GM23338 (cell line): ENCODE measurements at regions not wholly inside any gene's neighbourhood (a gene's known extent, or its start where the extent isn't known, plus 50 kb on each side); places are given as distances from the start of the nearest gene placed in this dataset.

Experiments used
- ATAC-seq: fragments of 200-7000 bp; cut with Tn5 transposase; 3 replicates; pipeline ENCODE4 v1.9.1; 2020
- DNase-seq: peaks from one replicate; pipeline ENCODE4 v3.0.0-alpha.2; 2015; ENCODE audit warnings: low spot score
- H2AFZ ChIP-seq: fragments of 200-600 bp; sonication (generic); 2 replicates; pipeline ENCODE4 v1.8.0; 2016; ENCODE audit warnings: antibody characterized with exemption, mild to moderate bottlenecking, moderate library complexity
- H3F3A ChIP-seq: fragments of 200-600 bp; sonication (generic); replicated peaks from 2 replicates; pipeline ENCODE4 v1.8.0; 2017; ENCODE audit warnings: antibody characterized with exemption, mixed run types, low read depth
- H3K27ac ChIP-seq: fragments of 200-600 bp; sonication (generic); 2 replicates; pipeline ENCODE4 v1.6.1; 2016; ENCODE audit warnings: low read depth
- H3K27me3 ChIP-seq: fragments of 200-600 bp; sonication (generic); 2 replicates; pipeline ENCODE4 v1.8.0; 2016; ENCODE audit warnings: mild to moderate bottlenecking, mixed run types, moderate library complexity; ENCODE audit not compliant: insufficient read depth
- H3K36me3 ChIP-seq: fragments of 200-600 bp; sonication (generic); 2 replicates; pipeline ENCODE4 v1.8.0; 2016; ENCODE audit warnings: mild to moderate bottlenecking; ENCODE audit not compliant: insufficient read depth
- H3K4me1 ChIP-seq: fragments of 200-600 bp; sonication (generic); 2 replicates; pipeline ENCODE4 v1.8.0; 2016; ENCODE audit warnings: mild to moderate bottlenecking, moderate library complexity; ENCODE audit not compliant: insufficient read depth
- H3K4me2 ChIP-seq: fragments of 200-600 bp; sonication (generic); 2 replicates; pipeline ENCODE4 v1.7.1; 2017; ENCODE audit warnings: mixed run types
- H3K4me3 ChIP-seq: fragments of 200-600 bp; sonication (generic); 2 replicates; pipeline ENCODE4 v1.6.1; 2016; ENCODE audit warnings: mixed run types
- H3K79me2 ChIP-seq: fragments of 200-600 bp; sonication (generic); replicated peaks from 2 replicates; pipeline ENCODE4 v1.8.0; 2017; ENCODE audit warnings: mild to moderate bottlenecking; ENCODE audit not compliant: insufficient read depth
- H3K9me2 ChIP-seq: fragments of 200-600 bp; sonication (generic); 2 replicates; pipeline ENCODE4 v1.8.0; 2017; ENCODE audit not compliant: insufficient read depth
- H4K20me1 ChIP-seq: fragments of 200-600 bp; sonication (generic); replicated peaks from 2 replicates; pipeline ENCODE4 v1.8.0; 2017; ENCODE audit warnings: mild to moderate bottlenecking; ENCODE audit not compliant: insufficient read depth
- H3K27ac Mint-ChIP-seq: 2 replicates; pipeline ENCODE4 v1.8.0; 2020; ENCODE audit warnings: inconsistent platforms, mild to moderate bottlenecking, moderate library complexity, mixed read lengths
- H3K27me3 Mint-ChIP-seq: 3 replicates; pipeline ENCODE4 v1.8.0; 2022; ENCODE audit warnings: low read depth, mild to moderate bottlenecking, moderate library complexity, mixed read lengths, inconsistent platforms; ENCODE audit not compliant: insufficient read depth, poor library complexity
- H3K36me3 Mint-ChIP-seq: 3 replicates; pipeline ENCODE4 v1.8.0; 2021; ENCODE audit warnings: low read depth, mild to moderate bottlenecking, inconsistent platforms, moderate library complexity, mixed read lengths
- H3K4me1 Mint-ChIP-seq: 3 replicates; pipeline ENCODE4 v1.8.0; 2020; ENCODE audit warnings: mild to moderate bottlenecking, inconsistent platforms, mixed read lengths
- H3K4me3 Mint-ChIP-seq: 3 replicates; pipeline ENCODE4 v1.8.0; 2021; ENCODE audit warnings: moderate library complexity, mild to moderate bottlenecking, inconsistent platforms, mixed read lengths
- H3K9me3 Mint-ChIP-seq: 3 replicates; pipeline ENCODE4 v1.8.0; 2020; ENCODE audit warnings: moderate library complexity, mild to moderate bottlenecking, inconsistent platforms, mixed read lengths
- CREB1 ChIP-seq: fragments of 250-450 bp; sonication (Bioruptor Pico); IDR thresholded peaks from 2 replicates; pipeline ENCODE4 v1.5.0; 2020; ENCODE audit warnings: low read depth, mild to moderate bottlenecking, moderate library complexity
- CTCF ChIP-seq, 2 experiments: fragments of 200-600 bp in 1 of 2; sonication (generic) in 1 of 2; conservative IDR thresholded peaks; 2 replicates each; pipeline versions ENCODE4 v1.5.1 to v1.6.1; 2016 to 2017; ENCODE audit warnings: antibody characterized with exemption in 2 of 2, low read depth in 2 of 2, mild to moderate bottlenecking in 2 of 2, moderate library complexity in 1 of 2
- ETS1 ChIP-seq: IDR thresholded peaks from 2 replicates; pipeline ENCODE4 v1.6.1; 2016; ENCODE audit warnings: antibody characterized with exemption
- EZH2 ChIP-seq: fragments of 200-600 bp; sonication (generic); IDR thresholded peaks from one replicate; pipeline ENCODE4 v1.8.0; 2017; ENCODE audit warnings: antibody characterized with exemption, mild to moderate bottlenecking, low read depth; ENCODE audit not compliant: unreplicated experiment
- EZH2phosphoT487 ChIP-seq: fragments of 200-600 bp; sonication (generic); IDR thresholded peaks from one replicate; pipeline ENCODE4 v1.8.1; 2018; ENCODE audit warnings: antibody characterized with exemption; ENCODE audit not compliant: unreplicated experiment
- JUNB ChIP-seq: IDR thresholded peaks from one replicate; pipeline ENCODE4 v1.6.1; 2016; ENCODE audit warnings: antibody characterized with exemption; ENCODE audit not compliant: unreplicated experiment
- NANOG ChIP-seq: IDR thresholded peaks from 2 replicates; pipeline ENCODE4 v1.6.1; 2016; ENCODE audit warnings: antibody characterized with exemption, borderline replicate concordance
- POLR2AphosphoS5 ChIP-seq: IDR thresholded peaks from 2 replicates; pipeline ENCODE4 v1.6.1; 2016; ENCODE audit warnings: antibody characterized with exemption, low read depth
- REST ChIP-seq: IDR thresholded peaks from one replicate; pipeline ENCODE4 v1.6.1; 2018; ENCODE audit warnings: antibody characterized with exemption; ENCODE audit not compliant: unreplicated experiment
- STAT1 ChIP-seq: IDR thresholded peaks from one replicate; pipeline ENCODE4 v1.6.1; 2016; ENCODE audit warnings: antibody characterized with exemption; ENCODE audit not compliant: unreplicated experiment
- ZNF114 ChIP-seq: fragments of 250-450 bp; sonication (Bioruptor Pico); IDR thresholded peaks from 2 replicates; pipeline ENCODE4 v1.5.0; 2020; ENCODE audit warnings: mild to moderate bottlenecking, moderate library complexity
- ZNF331 ChIP-seq: fragments of 250-450 bp; sonication (Bioruptor Pico); IDR thresholded peaks from 2 replicates; pipeline ENCODE4 v1.5.0; 2020; ENCODE audit warnings: low read depth, mild to moderate bottlenecking, moderate library complexity
- ZNF462 ChIP-seq: fragments of 250-450 bp; sonication (Bioruptor Pico); IDR thresholded peaks from 2 replicates; pipeline ENCODE4 v1.5.0; 2020; ENCODE audit warnings: mild to moderate bottlenecking, moderate library complexity

GRCh38 chr20:59382157-59382725 lies 81.8 kb downstream of the EDN3 start:
- Mint-ChIP-seq H3K9me3 (no peaks in the 10 kb centered on the region), H3K27me3 (peaks cover 12% of the 10 kb centered on the region), H3K4me3 (no peak overlapping the region), H3K36me3 (no peaks in the 10 kb centered on the region), H3K27ac (no peak overlapping the region), H3K4me1 (peaks cover 11% of the 10 kb centered on the region; the same call in 2 of the 3 replicates)
- no peak overlapping the region for H2AFZ ChIP-seq
- 0 out of 2 replicates have a peak, but pooled peaks cover 6% of the 10 kb centered on the region for H3K4me1 ChIP-seq
- no peak overlapping the region for H3K27ac ChIP-seq
- DNase-seq, result no peak
- peaks cover 3% of the 10 kb centered on the region; the same call in 1 of the 2 replicates for H3K9me2 ChIP-seq
- H3K4me3 ChIP-seq, result no peak overlapping the region
- no peaks in the 10 kb centered on the region for H3K36me3 ChIP-seq
- no peak overlapping the region for H3K4me2 ChIP-seq
- H4K20me1 ChIP-seq, result no peaks in the 10 kb centered on the region
- H3F3A ChIP-seq, result no peaks in the 10 kb centered on the region
- no peak for ATAC-seq
- H3K27me3 ChIP-seq, result no peaks in the 10 kb centered on the region
- TF ChIP-seq ZNF462, result no peak
- no peak for TF ChIP-seq NANOG
- TF ChIP-seq CTCF (conservative IDR thresholded peaks at IDR 0.05; ENCODE audit: low read depth in 2 of 2), result no peak
- no peak for TF ChIP-seq JUNB
- no peak for TF ChIP-seq STAT1
- TF ChIP-seq ZNF331 (CRISPR knock-in tag), result no peak
- no peak for TF ChIP-seq ETS1
- no peak for TF ChIP-seq CREB1 (CRISPR knock-in tag)
- TF ChIP-seq POLR2AphosphoS5, result no peak
- no peak for TF ChIP-seq ZNF114
- no peak for TF ChIP-seq REST
- no peak for TF ChIP-seq EZH2
- no peak for TF ChIP-seq EZH2phosphoT487
- no peaks in the 10 kb centered on the region for H3K79me2 ChIP-seq
